IMR-90 (cell line): ENCODE measurements at regions not wholly inside any gene's neighbourhood (a gene's known extent, or its start where the extent isn't known, plus 50 kb on each side); places are given as distances from the start of the nearest gene placed in this dataset.

Source experiments
- ATAC-seq: fragments of 200-7000 bp; cut with Tn5 transposase; 2 replicates; pipeline ENCODE4 v1.9.1; 2020; ENCODE audit warnings: low read depth, mild to moderate bottlenecking, moderate library complexity
- BruUV-seq: library from RNA; stranded (reverse); fragments of 400-500 nt; replicated peaks from 2 replicates; lab custom pipeline; 2021; lab: Mats Ljungman, UMichigan
- CTCF ChIA-PET: fragments of 300-600 bp; formaldehyde crosslinking; extraction: SDS; loops from one replicate; lab custom pipeline; 2021; ENCODE audit warnings: antibody characterized with exemption; lab: Yijun Ruan, JAX
- POLR2A ChIA-PET: fragments of 300-600 bp; sonication (Branson Sonifier 250); formaldehyde crosslinking; loops from one replicate; lab custom pipeline; 2022; ENCODE audit warnings: antibody characterized with exemption; ENCODE audit not compliant: unreplicated experiment; lab: Charles Lee
- DNase-seq: peaks from one replicate; pipeline ENCODE4 v3.0.0; 2013
- H2AFZ ChIP-seq: replicated peaks from 2 replicates; pipeline ENCODE3; 2013; ENCODE audit warnings: low read length, mild to moderate bottlenecking; ENCODE audit not compliant: poor library complexity
- H2AK5ac ChIP-seq: 2 replicates; pipeline ENCODE4 v1.6.1; 2013; ENCODE audit warnings: low read depth, low read length, inconsistent platforms
- H2AK9ac ChIP-seq: replicated peaks from 2 replicates; pipeline ENCODE3; 2013; ENCODE audit warnings: mild to moderate bottlenecking, low read depth, low read length, moderate library complexity; ENCODE audit not compliant: poor library complexity
- H2BK120ac ChIP-seq: 2 replicates; pipeline ENCODE4 v1.6.1; 2013; ENCODE audit warnings: low read depth, low read length, inconsistent platforms
- H2BK15ac ChIP-seq: 3 replicates; pipeline ENCODE4 v1.6.1; 2013; ENCODE audit warnings: low read depth, low read length, inconsistent platforms
- H2BK20ac ChIP-seq: 2 replicates; pipeline ENCODE4 v1.6.1; 2013; ENCODE audit warnings: low read depth, mild to moderate bottlenecking, inconsistent platforms, low read length, moderate library complexity
- H2BK5ac ChIP-seq: 2 replicates; pipeline ENCODE4 v1.6.1; 2013; ENCODE audit warnings: mild to moderate bottlenecking, low read depth, low read length, inconsistent platforms; ENCODE audit not compliant: poor library complexity, severe bottlenecking
- H3K14ac ChIP-seq: replicated peaks from 2 replicates; pipeline ENCODE4 v1.6.1; 2013; ENCODE audit warnings: low read depth, low read length, inconsistent platforms
- H3K18ac ChIP-seq: 2 replicates; pipeline ENCODE4 v1.6.1; 2013; ENCODE audit warnings: low read depth, low read length, control low read depth
- H3K23ac ChIP-seq: 2 replicates; pipeline ENCODE4 v1.6.1; 2013; ENCODE audit warnings: low read depth, low read length, inconsistent platforms
- H3K27ac ChIP-seq: 2 replicates; pipeline ENCODE4 v1.5.1; 2013; ENCODE audit warnings: mild to moderate bottlenecking, control low read depth, low read length; ENCODE audit not compliant: insufficient read depth
- H3K27me3 ChIP-seq: 2 replicates; pipeline ENCODE4 v1.6.1; 2013; ENCODE audit warnings: low read length; ENCODE audit not compliant: control insufficient read depth, insufficient read depth
- H3K36me3 ChIP-seq: 2 replicates; pipeline ENCODE4 v1.6.1; 2013; ENCODE audit warnings: low read length, mixed read lengths; ENCODE audit not compliant: control insufficient read depth, insufficient read depth
- H3K4ac ChIP-seq: 2 replicates; pipeline ENCODE4 v1.6.1; 2013; ENCODE audit warnings: low read depth, low read length, inconsistent platforms
- H3K4me1 ChIP-seq: 2 replicates; pipeline ENCODE4 v1.6.1; 2013; ENCODE audit warnings: low read length, mixed read lengths; ENCODE audit not compliant: control insufficient read depth, insufficient read depth
- H3K4me2 ChIP-seq: 2 replicates; pipeline ENCODE4 v1.6.1; 2013; ENCODE audit warnings: low read depth, mild to moderate bottlenecking, control low read depth, low read length, moderate library complexity
- H3K4me3 ChIP-seq: 2 replicates; pipeline ENCODE4 v1.5.1; 2013; ENCODE audit warnings: low read depth, mild to moderate bottlenecking, control low read depth, low read length, moderate library complexity; ENCODE audit not compliant: insufficient read depth
- H3K56ac ChIP-seq: 2 replicates; pipeline ENCODE4 v1.6.1; 2013; ENCODE audit warnings: low read length, inconsistent platforms; ENCODE audit not compliant: insufficient read depth; ENCODE audit errors: extremely low read depth
- H3K79me1 ChIP-seq, 2 experiments: 2 replicates each; pipeline ENCODE4 v1.6.1; 2013; ENCODE audit warnings: low read length in 2 of 2, inconsistent platforms in 1 of 2, low read depth in 1 of 2
- H3K9ac ChIP-seq: 2 replicates; pipeline ENCODE4 v1.6.1; 2013; ENCODE audit warnings: low read depth, low read length, control low read depth
- H3K9me1 ChIP-seq: 2 replicates; pipeline ENCODE4 v1.6.1; 2013; ENCODE audit warnings: low read length, inconsistent platforms; ENCODE audit not compliant: insufficient read depth
- H3K9me3 ChIP-seq: 2 replicates; pipeline ENCODE4 v1.6.1; 2013; ENCODE audit warnings: low read length; ENCODE audit not compliant: control insufficient read depth, insufficient read depth
- H4K20me1 ChIP-seq: 2 replicates; pipeline ENCODE4 v1.6.1; 2013; ENCODE audit warnings: low read length, inconsistent platforms; ENCODE audit not compliant: insufficient read depth
- H4K5ac ChIP-seq: 2 replicates; pipeline ENCODE4 v1.6.1; 2013; ENCODE audit warnings: mild to moderate bottlenecking, low read depth, low read length, control low read depth
- H4K8ac ChIP-seq, 2 experiments: 2 replicates each; pipeline ENCODE4 v1.6.1; 2013; ENCODE audit warnings: low read depth in 2 of 2, low read length in 2 of 2, control low read depth in 1 of 2, inconsistent platforms in 1 of 2
- H4K91ac ChIP-seq: 2 replicates; pipeline ENCODE4 v1.6.1; 2013; ENCODE audit warnings: low read depth, low read length, inconsistent platforms; ENCODE audit not compliant: insufficient read depth
- CEBPB ChIP-seq: IDR thresholded peaks from 2 replicates; pipeline ENCODE4 v1.6.1; 2012; ENCODE audit warnings: low read depth, low read length, improper control_type of control experiment
- CTCF ChIP-seq: conservative IDR thresholded peaks from 2 replicates; pipeline ENCODE4 v1.5.1; 2012; ENCODE audit warnings: mild to moderate bottlenecking, low read depth, low read length, improper control_type of control experiment
- MAZ ChIP-seq: IDR thresholded peaks from 2 replicates; pipeline ENCODE4 v1.6.1; 2012; ENCODE audit warnings: low read depth, mild to moderate bottlenecking, low read length, improper control_type of control experiment, moderate library complexity, borderline replicate concordance
- WGBS, 2 experiments: methylation state at CpG; one replicate each; pipeline versions ENCODE4 v1.1.5 to v1.1.7; 2013; ENCODE audit warnings: missing lambda C conversion rate in 2 of 2; ENCODE audit not compliant: insufficient read length in 1 of 2; ENCODE audit errors: extremely low coverage in 2 of 2; 5-methylcytosine and 5-hydroxymethylcytosine counted together
- dilution Hi-C: fragments of 300-500 bp; cut with HindIII; formaldehyde crosslinking; loops from one replicate; pipeline ENCODE4 v1.14.3; 2018; ENCODE audit warnings: low sequenced_read_pairs; ENCODE audit not compliant: unreplicated experiment
- in situ Hi-C: fragments of 300-500 bp; cut with MboI; formaldehyde crosslinking; loops from 3 replicates; pipeline ENCODE4 v1.14.3; 2019; ENCODE audit warnings: low sequenced_read_pairs, inconsistent platforms, mixed read lengths
- intact Hi-C: fragments of 100-400 bp; cut with micrococcal nuclease; formaldehyde crosslinking; loops from 2 replicates; pipeline ENCODE4 v1.10.0; 2022

DNA sequence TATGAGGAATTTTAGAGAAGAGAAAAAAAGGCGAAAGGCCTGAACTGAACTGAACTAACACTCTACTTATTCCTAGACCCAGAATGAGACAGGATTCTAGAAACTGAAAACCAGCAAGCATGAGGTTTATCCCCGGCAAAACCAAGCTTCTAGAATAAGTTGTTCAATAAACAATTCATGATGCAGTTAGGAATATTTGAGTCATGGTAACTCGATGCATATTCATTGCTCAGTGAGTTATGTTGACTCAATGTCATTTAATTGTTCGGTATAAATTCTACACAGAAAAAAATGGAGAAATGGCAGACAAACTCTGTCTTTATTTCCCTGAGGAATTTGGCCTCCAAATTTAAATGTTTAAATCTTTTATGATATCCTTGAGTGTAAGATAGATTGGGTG, 321.5 kb downstream of the SATB2 start:
- Histone ChIP-seq H3K9me3 (no peaks in the 10 kb centered on the region), H3K4me1 (no peaks in the 10 kb centered on the region), H3K56ac (no peak overlapping the region), H2BK120ac (no peak overlapping the region), H3K27me3 (no peaks in the 10 kb centered on the region), H3K9me1 (no peaks in the 10 kb centered on the region), H3K4ac (no peak overlapping the region), H4K8ac (no peak overlapping the region), H2AK9ac (no peak overlapping the region), H3K4me2 (no peak overlapping the region), H3K27ac (no peak overlapping the region), H3K14ac (no peak overlapping the region), H3K4me3 (no peak overlapping the region), H2BK20ac (no peak overlapping the region), H4K91ac (no peak overlapping the region), H3K36me3 (no peaks in the 10 kb centered on the region), H4K20me1 (no peaks in the 10 kb centered on the region), H2AK5ac (no peak overlapping the region), H4K5ac (no peak overlapping the region), H2AFZ (no peak overlapping the region), H3K9ac (no peak overlapping the region), H3K79me1 (no peaks in the 10 kb centered on the region), H3K18ac (no peak overlapping the region), H3K23ac (no peak overlapping the region), H2BK5ac (no peak overlapping the region), H2BK15ac (no peak overlapping the region)
- ATAC-seq, result 0 out of 2 replicates have a peak, but pooled peaks have one; percentile 14
- dilution Hi-C loops, result no loop called here
- intact Hi-C loops, result no loop called here
- WGBS, 2 experiments, result no CpG with 5 or more reads among the region's 4 CpGs
- CTCF ChIA-PET, result no interaction called here
- in situ Hi-C loops, result no loop called here
- POLR2A ChIA-PET, result no interaction called here
- TF ChIP-seq MAZ (no peak), CEBPB (no peak), CTCF (no peak)
- BruUV-seq, result no TSS peak
- peak; percentile 60 for DNase-seq
